ENCODE measurements at regions not wholly inside any gene's neighbourhood (a gene's known extent, or its start where the extent isn't known, plus 50 kb on each side); places are given as distances from the start of the nearest gene placed in this dataset.

GRCh38 chr4:122017296-122017695, 65.4 kb upstream of the TRPC3 start:
- DNase-seq: no peak
- no peak for ATAC-seq (ENCODE audit: low FRiP score in 2 of 2)
- Histone ChIP-seq H3K36me3 (no peaks in the 10 kb centered on the region), H3K9me3 (no peaks in the 10 kb centered on the region), H3K4me1 (no peaks in the 10 kb centered on the region), H3K27me3 (no peaks in the 10 kb centered on the region), H3K4me3 (no peak overlapping the region), H3K27ac (no peak overlapping the region)
- whole genome bisulfite sequencing, 2 donors: 34 to 49% methylated on average over 2 of the region's 2 CpGs
- TF ChIP-seq EP300 (IDR thresholded peaks at IDR 0.05) (no peak), POLR2AphosphoS5 (IDR thresholded peaks at IDR 0.05) (no peak), POLR2A (IDR thresholded peaks at IDR 0.05) (no peak)
- TF ChIP-seq, protein P1, sequence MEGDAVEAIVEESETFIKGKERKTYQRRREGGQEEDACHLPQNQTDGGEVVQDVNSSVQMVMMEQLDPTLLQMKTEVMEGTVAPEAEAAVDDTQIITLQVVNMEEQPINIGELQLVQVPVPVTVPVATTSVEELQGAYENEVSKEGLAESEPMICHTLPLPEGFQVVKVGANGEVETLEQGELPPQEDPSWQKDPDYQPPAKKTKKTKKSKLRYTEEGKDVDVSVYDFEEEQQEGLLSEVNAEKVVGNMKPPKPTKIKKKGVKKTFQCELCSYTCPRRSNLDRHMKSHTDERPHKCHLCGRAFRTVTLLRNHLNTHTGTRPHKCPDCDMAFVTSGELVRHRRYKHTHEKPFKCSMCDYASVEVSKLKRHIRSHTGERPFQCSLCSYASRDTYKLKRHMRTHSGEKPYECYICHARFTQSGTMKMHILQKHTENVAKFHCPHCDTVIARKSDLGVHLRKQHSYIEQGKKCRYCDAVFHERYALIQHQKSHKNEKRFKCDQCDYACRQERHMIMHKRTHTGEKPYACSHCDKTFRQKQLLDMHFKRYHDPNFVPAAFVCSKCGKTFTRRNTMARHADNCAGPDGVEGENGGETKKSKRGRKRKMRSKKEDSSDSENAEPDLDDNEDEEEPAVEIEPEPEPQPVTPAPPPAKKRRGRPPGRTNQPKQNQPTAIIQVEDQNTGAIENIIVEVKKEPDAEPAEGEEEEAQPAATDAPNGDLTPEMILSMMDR (IDR thresholded peaks at IDR 0.05): no peak

DNA sequence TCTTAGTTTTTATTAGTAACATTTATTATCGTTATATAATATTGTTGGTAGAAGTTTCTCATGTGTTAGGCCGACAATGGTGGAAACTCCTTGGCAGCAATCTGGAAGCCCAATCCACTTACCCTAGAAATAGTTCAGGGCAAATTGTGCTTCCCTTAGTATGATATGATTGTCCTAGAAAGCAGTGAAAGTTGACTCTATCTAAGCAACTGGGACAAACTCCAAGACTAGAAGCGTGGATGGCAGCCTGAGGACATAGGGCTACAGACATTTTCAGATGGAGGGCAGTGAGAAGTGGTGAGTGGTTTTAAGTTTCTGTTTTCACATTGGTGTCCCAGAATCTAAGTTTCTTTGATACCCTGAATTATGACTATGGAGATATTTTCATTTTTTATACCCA, 63.3 kb upstream of the TRPC3 start:
- WGBS, 2 donors: 91 to 97% methylated on average over 3 of the region's 3 CpGs
- Histone ChIP-seq H3K4me1 (no peaks in the 10 kb centered on the region), H3K27me3 (no peaks in the 10 kb centered on the region), H3K9me3 (no peaks in the 10 kb centered on the region), H3K36me3 (no peaks in the 10 kb centered on the region), H3K27ac (no peak overlapping the region), H3K4me3 (no peak overlapping the region)
- ATAC-seq (ENCODE audit: low FRiP score in 2 of 2): no peak
- TF ChIP-seq, protein P1 (IDR thresholded peaks at IDR 0.05): no peak
- no peak for TF ChIP-seq POLR2AphosphoS5 (IDR thresholded peaks at IDR 0.05)
- TF ChIP-seq EP300 (IDR thresholded peaks at IDR 0.05): no peak
- no peak for TF ChIP-seq POLR2A (IDR thresholded peaks at IDR 0.05)
- DNase-seq: no peak

- Histone ChIP-seq H3K27me3 (no peaks in the 10 kb centered on the region), H3K4me3 (no peak overlapping the region), H3K36me3 (no peaks in the 10 kb centered on the region), H3K27ac (no peak overlapping the region), H3K9me3 (no peaks in the 10 kb centered on the region), H3K4me1 (no peaks in the 10 kb centered on the region)
- 36 to 37% methylated on average over 2 of the region's 2 CpGs for WGBS, 2 donors
- ATAC-seq (ENCODE audit: low FRiP score in 2 of 2) (no peak), DNase-seq (no peak)
- TF ChIP-seq POLR2AphosphoS5 (IDR thresholded peaks at IDR 0.05): no peak
- TF ChIP-seq POLR2A (IDR thresholded peaks at IDR 0.05): no peak
- TF ChIP-seq EP300 (IDR thresholded peaks at IDR 0.05): no peak
- TF ChIP-seq, protein P1 (IDR thresholded peaks at IDR 0.05): no peak
These were observed 60.9 kb upstream of the TRPC3 start for GRCh38 chr4:122012735-122013134.

DNA sequence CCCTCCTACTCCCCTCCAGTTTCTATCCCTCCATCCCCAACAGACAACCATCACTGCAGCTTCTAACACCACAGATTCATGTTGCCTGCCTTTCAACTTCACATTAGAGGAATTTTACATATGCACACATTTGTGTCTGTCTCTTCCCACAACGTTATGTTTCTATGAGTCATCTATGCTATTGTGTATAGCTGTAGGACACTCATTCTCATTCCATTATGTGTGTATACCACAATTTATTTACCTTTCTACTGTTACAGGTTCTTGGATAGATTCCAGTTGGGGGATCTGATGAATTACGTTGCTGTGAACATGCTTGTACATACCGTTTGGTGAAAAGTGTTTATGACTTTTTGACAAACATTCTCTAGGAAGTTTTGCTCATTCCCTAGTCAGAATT, 58.8 kb upstream of the TRPC3 start:
- TF ChIP-seq, protein P1 (IDR thresholded peaks at IDR 0.05): no peak
- no peak for TF ChIP-seq POLR2A (IDR thresholded peaks at IDR 0.05)
- TF ChIP-seq POLR2AphosphoS5 (IDR thresholded peaks at IDR 0.05): no peak
- no peak for TF ChIP-seq EP300 (IDR thresholded peaks at IDR 0.05)
- DNase-seq (no peak), ATAC-seq (ENCODE audit: low FRiP score in 2 of 2) (no peak)
- Histone ChIP-seq H3K27me3 (no peaks in the 10 kb centered on the region), H3K4me1 (no peaks in the 10 kb centered on the region), H3K4me3 (no peak overlapping the region), H3K36me3 (no peaks in the 10 kb centered on the region), H3K27ac (no peak overlapping the region), H3K9me3 (no peaks in the 10 kb centered on the region)
- WGBS, 2 donors: 64 to 66% methylated on average over 3 of the region's 3 CpGs

DNA sequence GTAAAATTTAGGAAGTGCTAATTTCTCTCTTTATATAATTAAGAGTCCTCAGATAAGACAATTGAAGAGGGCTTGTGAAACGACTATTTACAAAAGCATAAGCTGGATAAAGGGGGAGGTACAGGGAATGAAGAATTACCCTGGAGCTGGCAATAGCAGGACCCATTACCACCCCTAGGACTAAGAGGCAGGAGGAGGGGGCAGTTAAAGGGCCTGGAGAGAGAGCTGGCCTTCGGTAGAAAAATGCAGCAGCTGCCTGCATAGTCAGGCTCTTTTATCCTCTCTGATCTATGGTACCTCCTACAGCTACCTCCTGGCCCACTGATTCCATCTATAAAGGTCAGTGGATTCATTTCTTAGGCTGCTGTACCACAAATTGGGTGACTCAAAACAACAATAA, 57.7 kb upstream of the TRPC3 start:
- Histone ChIP-seq H3K27me3 (no peaks in the 10 kb centered on the region), H3K4me3 (no peak overlapping the region), H3K4me1 (no peaks in the 10 kb centered on the region), H3K36me3 (no peaks in the 10 kb centered on the region), H3K27ac (no peak overlapping the region), H3K9me3 (no peaks in the 10 kb centered on the region)
- ATAC-seq (ENCODE audit: low FRiP score in 2 of 2) (no peak), DNase-seq (no peak)
- no peak for TF ChIP-seq POLR2A (IDR thresholded peaks at IDR 0.05)
- TF ChIP-seq POLR2AphosphoS5 (IDR thresholded peaks at IDR 0.05): no peak
- no peak for TF ChIP-seq EP300 (IDR thresholded peaks at IDR 0.05)
- TF ChIP-seq, protein P1 (IDR thresholded peaks at IDR 0.05): no peak
- WGBS, 2 donors: 54 to 56% methylated on average over 2 of the region's 2 CpGs
